GM19452 (cell line): ENCODE measurements at regions not wholly inside any gene's neighbourhood (a gene's known extent, or its start where the extent isn't known, plus 50 kb on each side); places are given as distances from the start of the nearest gene placed in this dataset.
"Not testable (repeated sequence)": the region's sequence is repeated elsewhere in the genome, so short reads cannot be mapped to it uniquely, and the experiment has no call there.

Source experiments
- ATAC-seq: cut with Tn5 transposase; IDR thresholded peaks from one replicate; pipeline ENCODE4 v1.9.1; 2021; ENCODE audit not compliant: unreplicated experiment

DNA sequence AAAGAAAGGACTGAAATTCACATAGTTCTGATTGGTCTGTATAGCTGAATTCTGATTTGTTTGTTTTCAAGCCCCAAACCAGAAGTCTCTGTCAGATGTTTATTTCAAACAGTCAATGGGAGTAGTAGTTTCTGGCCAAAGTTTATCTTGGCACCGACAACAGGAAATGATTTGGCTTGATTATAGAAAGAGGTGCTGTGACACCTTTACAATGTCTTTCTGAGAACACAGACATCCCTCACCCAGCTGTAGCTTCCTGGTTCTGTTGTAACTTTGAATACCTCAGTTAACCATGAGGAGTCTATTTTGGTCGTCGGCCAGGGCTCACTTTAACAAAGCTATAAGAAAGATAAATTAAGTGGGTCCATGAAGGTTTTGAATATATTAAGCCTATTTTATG is 545.0 kb upstream of the ZNF804A start:
- ATAC-seq, result no peak

- ATAC-seq, result not testable (repeated sequence)
These were observed 543.9 kb upstream of the ZNF804A start for GRCh38 chr2:184054419-184054818.

GRCh38 chr2:184057910-184058309 is 540.4 kb upstream of the ZNF804A start:
- ATAC-seq, result no peak

DNA sequence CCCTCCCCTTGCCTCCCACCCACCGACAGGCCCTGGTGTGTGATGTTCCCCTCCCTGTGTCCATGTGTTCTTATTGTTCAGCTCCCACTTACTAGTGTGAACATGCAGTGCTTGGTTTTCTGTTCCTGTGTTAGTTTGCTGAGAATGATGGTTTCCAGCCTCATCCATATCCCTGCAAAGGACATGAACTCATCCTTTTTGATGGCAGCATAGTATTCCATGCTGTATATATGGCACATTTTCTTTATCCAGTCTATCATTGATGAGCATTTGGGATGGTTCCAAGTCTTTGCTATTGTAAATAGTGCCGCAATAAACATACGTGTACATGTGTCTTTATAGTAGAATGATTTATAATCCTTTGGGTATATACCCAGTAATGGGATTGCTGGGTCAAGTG is 538.1 kb upstream of the ZNF804A start:
- ATAC-seq, result not testable (repeated sequence)

GRCh38 chr2:184067502-184067901 is 530.8 kb upstream of the ZNF804A start:
- no peak for ATAC-seq

DNA sequence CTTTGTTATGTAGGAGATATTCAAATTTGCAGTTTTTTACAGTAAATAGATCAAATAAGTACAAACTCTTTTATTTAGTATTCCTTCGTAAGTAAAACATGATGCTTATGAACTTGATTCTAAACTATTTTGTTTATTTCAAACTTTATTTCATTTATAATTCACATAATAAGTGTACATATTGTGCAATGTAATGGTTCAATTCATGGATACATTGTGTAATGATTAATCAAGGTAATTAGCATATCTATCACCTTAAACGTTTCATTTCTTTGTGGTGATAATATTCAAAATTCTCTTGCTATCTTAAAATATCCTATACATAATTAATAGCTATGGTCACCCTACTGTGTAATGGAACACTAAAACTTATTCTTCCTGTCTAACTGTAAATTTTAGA is 525.9 kb upstream of the ZNF804A start:
- ATAC-seq, result no peak

- ATAC-seq, result no peak
These were observed 519.8 kb upstream of the ZNF804A start for GRCh38 chr2:184078496-184078895.

DNA sequence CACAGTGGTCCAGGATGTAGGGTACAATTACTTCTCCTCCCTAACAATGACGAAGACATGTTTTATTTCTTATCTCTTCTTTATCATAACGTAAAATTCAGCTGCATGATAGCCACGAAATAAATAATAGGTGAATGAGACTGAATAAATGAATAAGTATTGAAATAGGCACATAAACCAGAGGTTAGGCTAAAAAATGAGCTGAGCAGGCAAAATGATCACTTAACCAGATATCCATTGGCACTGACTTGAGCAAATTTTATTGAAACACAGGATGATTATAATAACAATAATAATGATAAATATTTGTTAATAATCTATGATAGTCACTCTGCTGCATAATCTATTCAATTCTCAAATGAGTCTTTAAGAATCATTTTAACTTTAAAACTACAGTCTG is 506.9 kb upstream of the ZNF804A start:
- ATAC-seq, result no peak

- no peak for ATAC-seq
These were observed 484.5 kb upstream of the ZNF804A start for GRCh38 chr2:184113696-184114403.

DNA sequence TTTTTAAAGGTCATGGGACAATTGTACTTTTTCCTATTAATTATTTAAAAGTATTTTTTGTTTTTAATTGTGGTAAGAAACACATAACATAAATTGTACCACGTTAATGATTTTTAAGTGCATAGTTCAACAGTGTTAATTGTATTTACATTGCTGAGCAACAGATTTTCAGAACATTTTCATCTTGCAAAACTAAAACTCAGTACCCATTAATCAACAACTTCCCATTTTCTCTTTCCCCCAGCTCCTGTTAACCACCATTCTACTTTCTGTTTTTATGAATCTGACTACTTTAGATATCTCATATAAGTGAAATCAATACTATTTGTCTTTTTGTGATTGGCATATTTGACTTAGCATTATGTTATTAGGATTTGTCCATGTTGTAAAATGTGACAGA is 483.9 kb upstream of the ZNF804A start:
- ATAC-seq, result no peak

- no peak for ATAC-seq
These were observed 478.1 kb upstream of the ZNF804A start for GRCh38 chr2:184119989-184120800.

DNA sequence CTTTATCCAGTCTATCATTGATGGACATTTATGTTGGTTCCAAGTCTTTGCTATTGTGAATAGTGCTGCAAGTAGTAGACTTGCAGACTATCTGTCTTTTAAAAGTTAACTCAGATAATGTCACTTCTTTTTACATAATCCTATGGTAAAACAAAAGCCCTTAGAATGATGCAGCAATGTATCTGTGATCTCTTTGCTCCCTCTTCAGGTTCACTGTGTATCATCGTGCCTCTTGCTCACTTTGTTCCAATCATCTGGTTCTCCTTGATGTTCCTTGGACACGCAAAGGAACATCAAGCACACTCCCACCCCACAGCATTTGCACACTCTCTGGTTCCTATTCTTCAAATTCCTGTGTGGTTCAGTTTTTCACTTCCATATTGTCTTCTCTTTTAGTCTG is 472.5 kb upstream of the ZNF804A start:
- ATAC-seq, result no peak

GRCh38 chr2:184129073-184129472 is 469.3 kb upstream of the ZNF804A start:
- ATAC-seq, result no peak

- no peak for ATAC-seq
These were observed 460.4 kb upstream of the ZNF804A start for GRCh38 chr2:184137955-184138354.

DNA sequence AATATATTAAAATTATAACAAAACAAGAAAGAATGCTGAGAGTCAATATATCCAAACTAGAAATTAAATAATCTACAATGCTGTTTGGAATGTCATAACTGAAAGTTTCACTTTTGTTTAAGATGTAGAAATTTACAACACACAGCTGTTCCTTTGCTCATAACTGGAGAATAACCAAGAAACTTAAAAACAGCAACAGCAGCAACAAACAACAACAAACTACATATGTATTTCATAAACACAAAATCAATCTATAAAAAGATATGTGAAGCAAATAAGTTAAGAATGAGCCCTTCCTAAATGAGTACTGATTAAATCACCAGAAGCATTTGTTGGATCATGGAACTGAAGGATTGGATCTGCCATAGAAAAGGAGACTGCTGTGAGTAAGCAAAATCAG is 456.5 kb upstream of the ZNF804A start:
- no peak for ATAC-seq

DNA sequence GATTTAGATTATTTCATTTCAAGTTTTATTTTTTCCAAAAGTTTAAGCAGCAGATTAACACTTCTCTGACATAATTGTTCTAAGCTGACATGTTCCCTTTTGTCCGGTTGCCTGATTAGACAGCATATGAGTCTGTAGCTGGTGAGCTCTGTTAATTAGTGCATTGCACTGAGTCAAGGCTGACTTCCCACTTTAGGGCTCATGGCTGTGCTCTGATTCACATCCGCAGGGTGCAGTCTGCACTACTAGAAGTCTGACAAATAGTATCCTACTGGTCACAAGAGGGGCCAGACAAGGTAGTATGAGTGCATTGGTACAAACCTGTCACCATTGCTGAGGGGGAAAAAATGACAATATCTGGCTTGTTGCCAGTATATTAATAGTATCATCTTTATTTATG is 443.9 kb upstream of the ZNF804A start:
- no peak for ATAC-seq

- ATAC-seq, result no peak
These were observed 442.5 kb upstream of the ZNF804A start for GRCh38 chr2:184155791-184156190.

GRCh38 chr2:184157141-184157540 is 441.2 kb upstream of the ZNF804A start:
- no peak for ATAC-seq

DNA sequence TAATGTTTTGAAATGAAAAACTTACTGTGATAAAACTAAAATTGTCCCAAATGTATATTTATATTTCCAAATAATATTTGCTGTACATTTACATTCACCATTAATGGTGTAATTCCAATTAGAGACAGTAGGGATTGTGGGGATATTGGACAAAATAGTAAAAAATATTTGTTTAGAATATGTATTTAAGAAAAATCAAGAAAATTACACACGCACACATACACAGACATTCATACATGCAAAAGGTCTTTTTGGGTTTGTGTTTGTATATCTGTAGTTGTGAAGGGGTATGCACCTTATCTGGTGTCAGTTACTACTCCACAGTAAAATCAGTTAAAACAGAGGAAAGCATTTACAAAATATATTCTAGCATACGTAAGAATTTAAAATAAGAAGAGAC is 435.9 kb upstream of the ZNF804A start:
- no peak for ATAC-seq

- ATAC-seq, result not testable (repeated sequence)
These were observed 429.5 kb upstream of the ZNF804A start for GRCh38 chr2:184168823-184169222.

DNA sequence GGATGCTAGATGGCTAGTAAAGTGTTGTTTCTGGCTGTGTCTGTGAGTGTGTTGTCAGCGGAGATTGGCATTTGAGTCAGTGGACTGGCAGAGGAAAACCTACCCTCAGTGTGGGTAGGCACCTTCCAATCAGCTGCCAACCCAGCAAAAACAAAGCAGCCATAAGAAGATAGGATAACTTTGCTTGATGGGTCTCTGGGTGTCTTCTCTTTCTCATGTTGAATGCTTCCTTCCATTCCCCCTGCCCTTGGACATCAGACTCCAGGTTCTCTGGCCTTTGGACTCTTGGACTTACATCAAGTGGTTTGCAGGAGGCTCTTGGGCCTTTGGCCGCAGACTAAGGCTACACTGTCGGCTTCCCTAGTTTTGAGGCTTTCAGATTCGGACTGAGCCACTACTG is 429.0 kb upstream of the ZNF804A start:
- ATAC-seq, result no peak

DNA sequence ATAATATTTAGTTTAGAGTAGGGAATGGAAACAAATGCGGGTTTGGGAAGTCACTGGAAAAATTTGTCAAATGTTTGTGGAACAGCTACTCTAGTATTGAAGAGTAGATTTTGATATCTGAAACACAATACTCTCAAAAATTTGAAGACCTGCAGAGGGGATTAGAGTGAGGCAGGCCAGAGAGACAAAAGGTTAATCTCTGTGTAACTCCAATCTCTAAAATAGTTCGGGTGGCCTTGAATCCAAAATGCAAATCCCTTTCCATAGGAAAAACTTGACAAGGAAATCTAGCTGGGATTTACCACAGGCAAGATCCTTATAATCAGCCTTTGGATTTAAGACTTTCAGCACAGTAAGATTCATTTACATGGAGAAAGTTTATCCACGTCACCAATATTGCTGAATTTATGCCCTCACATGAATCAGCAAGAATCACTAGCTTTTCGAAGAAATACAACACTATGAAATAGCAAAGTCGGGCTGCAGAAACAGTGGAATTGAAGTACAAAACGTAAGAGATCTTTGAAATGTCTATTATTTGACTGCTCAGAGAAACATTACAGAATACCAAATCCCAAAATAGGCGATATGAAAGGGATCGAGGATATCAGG is 423.7 kb upstream of the ZNF804A start:
- no peak for ATAC-seq
